Body of pancreas (tissue), 4 donors: ENCODE measurements at regions not wholly inside any gene's neighbourhood (a gene's known extent, or its start where the extent isn't known, plus 50 kb on each side); places are given as distances from the start of the nearest gene placed in this dataset.

ENCODE experiments used
- POLR2A ChIP-seq, 3 donors: fragments of 450-650 bp; IDR thresholded peaks; one replicate each; pipeline ENCODE4 v1.6.1; 2016; ENCODE audit warnings: antibody characterized with exemption in 3 of 3, mild to moderate bottlenecking in 2 of 3
- TF ChIP-seq, protein P1 (sequence below), 7 experiments: fragments of 450-650 bp in 4 of 7; fragments of 200-600 bp in 3 of 7; sonication (generic) in 3 of 7; IDR thresholded peaks; one replicate each; pipeline ENCODE4 v1.5.1; 2016 to 2019; ENCODE audit warnings: antibody characterized with exemption in 7 of 7

DNA sequence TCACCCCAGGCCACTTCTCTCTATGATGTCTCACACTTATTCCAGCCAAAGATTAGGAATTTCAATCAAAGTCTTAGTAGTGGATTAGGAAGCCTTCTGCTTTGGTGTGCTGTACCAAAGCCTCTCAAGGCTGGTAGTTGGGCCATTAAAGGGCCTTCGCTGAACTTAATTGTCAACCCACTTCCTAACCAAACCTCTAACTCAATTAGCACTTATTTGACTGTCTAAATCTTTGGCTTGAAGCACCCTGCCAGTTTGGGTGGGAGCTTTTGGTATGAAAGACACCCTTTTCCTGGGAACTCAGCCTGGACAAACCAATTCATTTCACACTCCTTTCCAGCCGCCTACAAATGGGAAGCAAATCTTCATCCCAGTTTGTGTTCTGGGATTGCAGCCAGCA lies 81.5 kb downstream of the BMP2 start:
- TF ChIP-seq, protein P1, sequence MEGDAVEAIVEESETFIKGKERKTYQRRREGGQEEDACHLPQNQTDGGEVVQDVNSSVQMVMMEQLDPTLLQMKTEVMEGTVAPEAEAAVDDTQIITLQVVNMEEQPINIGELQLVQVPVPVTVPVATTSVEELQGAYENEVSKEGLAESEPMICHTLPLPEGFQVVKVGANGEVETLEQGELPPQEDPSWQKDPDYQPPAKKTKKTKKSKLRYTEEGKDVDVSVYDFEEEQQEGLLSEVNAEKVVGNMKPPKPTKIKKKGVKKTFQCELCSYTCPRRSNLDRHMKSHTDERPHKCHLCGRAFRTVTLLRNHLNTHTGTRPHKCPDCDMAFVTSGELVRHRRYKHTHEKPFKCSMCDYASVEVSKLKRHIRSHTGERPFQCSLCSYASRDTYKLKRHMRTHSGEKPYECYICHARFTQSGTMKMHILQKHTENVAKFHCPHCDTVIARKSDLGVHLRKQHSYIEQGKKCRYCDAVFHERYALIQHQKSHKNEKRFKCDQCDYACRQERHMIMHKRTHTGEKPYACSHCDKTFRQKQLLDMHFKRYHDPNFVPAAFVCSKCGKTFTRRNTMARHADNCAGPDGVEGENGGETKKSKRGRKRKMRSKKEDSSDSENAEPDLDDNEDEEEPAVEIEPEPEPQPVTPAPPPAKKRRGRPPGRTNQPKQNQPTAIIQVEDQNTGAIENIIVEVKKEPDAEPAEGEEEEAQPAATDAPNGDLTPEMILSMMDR (IDR thresholded peaks at IDR 0.05), result no peak
- no peak for TF ChIP-seq POLR2A (IDR thresholded peaks at IDR 0.05)
